Adipose tissue (tissue), 3 donors: ENCODE measurements at regions not wholly inside any gene's neighbourhood (a gene's known extent, or its start where the extent isn't known, plus 50 kb on each side); places are given as distances from the start of the nearest gene placed in this dataset.

ENCODE experiments used
- H3K27ac ChIP-seq: one replicate; pipeline ENCODE4 v1.5.1; 2013; ENCODE audit warnings: low read depth, low read length
- WGBS, 3 donors: extraction: QIAGEN DNeasy Blood & Tissue Kit; methylation state at CpG; one replicate each; pipeline ENCODE4 v1.1.7; 2013; 5-methylcytosine and 5-hydroxymethylcytosine counted together
- donor health status: healthy with polysubstance abuse.
- donor health status: Bipolar disorder and iron deficiency.
- donor health status: healthy.

- H3K27ac ChIP-seq: no peak overlapping the region
- WGBS, 3 donors: 87 to 91% (median 90%) methylated on average over 10 of the region's 10 CpGs
These were observed 295.6 kb upstream of the FLRT2 start for GRCh38 chr14:85234156-85235025.

- 26 to 81% (median 80%) methylated on average over 3 of the region's 3 CpGs for WGBS, 3 donors
These were observed 294.1 kb upstream of the FLRT2 start for GRCh38 chr14:85235868-85236267.

GRCh38 chr14:85236296-85236695 lies 293.6 kb upstream of the FLRT2 start:
- WGBS, 3 donors: 81 to 89% (median 85%) methylated on average over 1 of the region's 1 CpG
- H3K27ac ChIP-seq: no peak overlapping the region

More at GRCh38 chr14:85235868-85236267, 294.1 kb upstream of the FLRT2 start:
- no peak overlapping the region for H3K27ac ChIP-seq

- no peak overlapping the region for H3K27ac ChIP-seq
- 60 to 94% (median 80%) methylated on average over 1 of the region's 1 CpG for WGBS, 3 donors
These were observed 290.2 kb upstream of the FLRT2 start for GRCh38 chr14:85239791-85240190.

- 37 to 54% (median 48%) methylated on average over 14 of the region's 14 CpGs for WGBS, 3 donors
- H3K27ac ChIP-seq: no peak overlapping the region
These were observed 288.7 kb upstream of the FLRT2 start for GRCh38 chr14:85241022-85241855.

- no peak overlapping the region for H3K27ac ChIP-seq
- 81 to 85% (median 82%) methylated on average over 4 of the region's 4 CpGs for WGBS, 3 donors
These were observed 287.3 kb upstream of the FLRT2 start for GRCh38 chr14:85242666-85243065.

- 84 to 92% (median 91%) methylated on average over 1 of the region's 1 CpG for WGBS, 3 donors
- no peak overlapping the region for H3K27ac ChIP-seq
These were observed 286.6 kb upstream of the FLRT2 start for GRCh38 chr14:85243321-85243720.

- WGBS, 3 donors: 93 to 96% (median 95%) methylated on average over 3 of the region's 3 CpGs
- H3K27ac ChIP-seq: no peak overlapping the region
These were observed 282.9 kb upstream of the FLRT2 start for GRCh38 chr14:85247071-85247470.

- WGBS, 3 donors: 65 to 76% (median 72%) methylated on average over 4 of the region's 4 CpGs
- H3K27ac ChIP-seq: no peak overlapping the region
These were observed 280.9 kb upstream of the FLRT2 start for GRCh38 chr14:85248881-85249635.

GRCh38 chr14:85250414-85251189 lies 279.3 kb upstream of the FLRT2 start:
- WGBS, 3 donors: 55 to 76% (median 71%) methylated on average over 8 of the region's 8 CpGs
- H3K27ac ChIP-seq: no peak overlapping the region

GRCh38 chr14:85252011-85252410 lies 277.9 kb upstream of the FLRT2 start:
- H3K27ac ChIP-seq: no peak overlapping the region
- WGBS, 3 donors: 79 to 96% (median 88%) methylated on average over 1 of the region's 1 CpG

- no peak overlapping the region for H3K27ac ChIP-seq
These were observed 275.2 kb upstream of the FLRT2 start for GRCh38 chr14:85254711-85255110.

GRCh38 chr14:85257287-85257686 lies 272.7 kb upstream of the FLRT2 start:
- H3K27ac ChIP-seq: no peak overlapping the region

GRCh38 chr14:85263916-85264675 lies 265.8 kb upstream of the FLRT2 start:
- 66 to 83% (median 68%) methylated on average over 4 of the region's 4 CpGs for WGBS, 3 donors
- H3K27ac ChIP-seq: no peak overlapping the region

GRCh38 chr14:85273099-85273677 lies 256.8 kb upstream of the FLRT2 start:
- WGBS, 3 donors: 41 to 57% (median 48%) methylated on average over 5 of the region's 5 CpGs

GRCh38 chr14:85273952-85274351 lies 256.0 kb upstream of the FLRT2 start:
- no peak overlapping the region for H3K27ac ChIP-seq
- 89 to 95% (median 95%) methylated on average over 1 of the region's 1 CpG for WGBS, 3 donors

More at GRCh38 chr14:85273099-85273677, 256.8 kb upstream of the FLRT2 start:
- no peak overlapping the region for H3K27ac ChIP-seq
